H9 (cell line): ENCODE measurements at regions not wholly inside any gene's neighbourhood (a gene's known extent, or its start where the extent isn't known, plus 50 kb on each side); places are given as distances from the start of the nearest gene placed in this dataset.

Experiments used
- DNase-seq: peaks from one replicate; pipeline ENCODE4 v3.0.0-alpha.2; 2017
- H2AFZ ChIP-seq: one replicate; pipeline ENCODE4 v1.6.1; 2013; ENCODE audit warnings: mild to moderate bottlenecking, low read length, control low read depth, moderate library complexity
- H2AK5ac ChIP-seq: 2 replicates; pipeline ENCODE4 v1.6.1; 2013; ENCODE audit warnings: low read length, control low read depth, mixed read lengths; ENCODE audit not compliant: insufficient read length
- H2BK120ac ChIP-seq: one replicate; pipeline ENCODE4 v1.6.1; 2013; ENCODE audit warnings: low read depth, mild to moderate bottlenecking, low read length, control low read depth, inconsistent platforms; ENCODE audit not compliant: poor library complexity, severe bottlenecking
- H2BK12ac ChIP-seq: 2 replicates; pipeline ENCODE4 v1.6.1; 2013; ENCODE audit warnings: low read length, control low read depth, mixed read lengths, low read depth; ENCODE audit not compliant: insufficient read length
- H2BK15ac ChIP-seq: 2 replicates; pipeline ENCODE4 v1.6.1; 2013; ENCODE audit warnings: low read depth, low read length, control low read depth
- H2BK20ac ChIP-seq: one replicate; pipeline ENCODE4 v1.6.1; 2013; ENCODE audit warnings: low read depth, mild to moderate bottlenecking, low read length, control low read depth, inconsistent platforms; ENCODE audit not compliant: poor library complexity, severe bottlenecking
- H2BK5ac ChIP-seq: 2 replicates; pipeline ENCODE4 v1.6.1; 2013; ENCODE audit warnings: low read length, control low read depth, mixed read lengths; ENCODE audit not compliant: insufficient read length
- H3K14ac ChIP-seq: 2 replicates; pipeline ENCODE4 v1.6.1; 2013; ENCODE audit warnings: low read length, control low read depth; ENCODE audit not compliant: insufficient read depth
- H3K18ac ChIP-seq: 2 replicates; pipeline ENCODE4 v1.6.1; 2013; ENCODE audit warnings: low read depth, mild to moderate bottlenecking, mixed read lengths, low read length, control low read depth; ENCODE audit not compliant: insufficient read length
- H3K23ac ChIP-seq: 2 replicates; pipeline ENCODE4 v1.6.1; 2013; ENCODE audit warnings: low read length, control low read depth, mixed read lengths, low read depth; ENCODE audit not compliant: insufficient read length
- H3K23me2 ChIP-seq: 2 replicates; pipeline ENCODE4 v1.6.1; 2013; ENCODE audit warnings: low read depth, mild to moderate bottlenecking, mixed read lengths, low read length, control low read depth; ENCODE audit not compliant: insufficient read length, poor library complexity, severe bottlenecking
- H3K27ac ChIP-seq: 2 replicates; pipeline ENCODE4 v1.5.1; 2013; ENCODE audit warnings: low read length, control low read depth, mixed read lengths, low read depth; ENCODE audit not compliant: insufficient read length
- H3K27me3 ChIP-seq: 2 replicates; pipeline ENCODE4 v1.6.1; 2013; ENCODE audit warnings: low read length, control low read depth, inconsistent platforms; ENCODE audit not compliant: insufficient read depth
- H3K4ac ChIP-seq: 2 replicates; pipeline ENCODE4 v1.6.1; 2013; ENCODE audit warnings: low read depth, mild to moderate bottlenecking, control low read depth, inconsistent platforms, low read length, moderate library complexity
- H3K4me1 ChIP-seq: 2 replicates; pipeline ENCODE4 v1.6.1; 2013; ENCODE audit warnings: low read length, control low read depth, inconsistent platforms; ENCODE audit not compliant: insufficient read depth
- H3K4me2 ChIP-seq: 2 replicates; pipeline ENCODE4 v1.6.1; 2013; ENCODE audit warnings: low read length, control low read depth, mixed read lengths; ENCODE audit not compliant: insufficient read length, insufficient read depth
- H3K56ac ChIP-seq: 2 replicates; pipeline ENCODE4 v1.6.1; 2013; ENCODE audit warnings: low read depth, mild to moderate bottlenecking, mixed read lengths, low read length, control low read depth; ENCODE audit not compliant: insufficient read length
- H3K79me1 ChIP-seq: 2 replicates; pipeline ENCODE4 v1.6.1; 2013; ENCODE audit warnings: low read depth, mild to moderate bottlenecking, moderate library complexity, low read length, control low read depth, inconsistent platforms; ENCODE audit not compliant: insufficient read depth, poor library complexity, severe bottlenecking
- H3K79me2 ChIP-seq: 2 replicates; pipeline ENCODE4 v1.6.1; 2013; ENCODE audit warnings: low read length, control low read depth, inconsistent platforms; ENCODE audit not compliant: insufficient read depth
- H3K9ac ChIP-seq: 2 replicates; pipeline ENCODE4 v1.6.1; 2013; ENCODE audit warnings: low read length, control low read depth, mixed read lengths; ENCODE audit not compliant: insufficient read length; ENCODE audit errors: extremely low read depth
- H3K9me3 ChIP-seq: one replicate; pipeline ENCODE4 v1.6.1; 2013; ENCODE audit warnings: low read depth, low read length, inconsistent platforms; ENCODE audit not compliant: control insufficient read depth
- H3T11ph ChIP-seq: one replicate; pipeline ENCODE4 v1.6.1; 2013; ENCODE audit warnings: mild to moderate bottlenecking, low read length, control low read depth, inconsistent platforms
- H4K20me1 ChIP-seq: one replicate; pipeline ENCODE4 v1.6.1; 2013; ENCODE audit not compliant: control insufficient read depth, insufficient read length, insufficient read depth
- H4K5ac ChIP-seq: 2 replicates; pipeline ENCODE4 v1.6.1; 2013; ENCODE audit warnings: low read depth, mild to moderate bottlenecking, mixed read lengths, low read length, control low read depth; ENCODE audit not compliant: insufficient read length
- H4K8ac ChIP-seq: replicated peaks from 2 replicates; pipeline ENCODE4 v1.6.1; 2013; ENCODE audit warnings: low read length, control low read depth, mixed read lengths, low read depth; ENCODE audit not compliant: insufficient read length
- H4K91ac ChIP-seq: 2 replicates; pipeline ENCODE4 v1.6.1; 2013; ENCODE audit warnings: low read depth, mild to moderate bottlenecking, moderate library complexity, mixed read lengths, low read length, control low read depth; ENCODE audit not compliant: insufficient read length
- H3K27ac Mint-ChIP-seq, 3 experiments: 2 replicates in 2 of 3; 3 replicates in 1 of 3; pipeline ENCODE4 v1.8.0; 2020 to 2021; ENCODE audit warnings: mixed read lengths in 3 of 3, mild to moderate bottlenecking in 1 of 3, moderate library complexity in 1 of 3
- H3K27me3 Mint-ChIP-seq: 2 replicates; pipeline ENCODE4 v1.8.0; 2021; ENCODE audit warnings: low read depth, mild to moderate bottlenecking, moderate library complexity, mixed read lengths
- H3K36me3 Mint-ChIP-seq, 3 experiments: 2 replicates in 2 of 3; 3 replicates in 1 of 3; pipeline ENCODE4 v1.8.0; 2020 to 2021; ENCODE audit warnings: low read depth in 3 of 3, mixed read lengths in 3 of 3; ENCODE audit not compliant: insufficient read depth in 1 of 3
- H3K4me1 Mint-ChIP-seq, 2 experiments: 2 replicates each; pipeline ENCODE4 v1.8.0; 2020; ENCODE audit warnings: mixed read lengths in 2 of 2
- H3K4me3 Mint-ChIP-seq, 2 experiments: 2 replicates in 1 of 2; 3 replicates in 1 of 2; pipeline ENCODE4 v1.8.0; 2020 to 2021; ENCODE audit warnings: mild to moderate bottlenecking in 2 of 2, mixed read lengths in 2 of 2, moderate library complexity in 1 of 2
- H3K9me3 Mint-ChIP-seq, 2 experiments: 2 replicates in 1 of 2; 3 replicates in 1 of 2; pipeline ENCODE4 v1.8.0; 2020; ENCODE audit warnings: mild to moderate bottlenecking in 2 of 2, mixed read lengths in 2 of 2, moderate library complexity in 1 of 2
- WGBS: extraction: QIAGEN DNeasy Blood & Tissue Kit; methylation state at CpG from one replicate; pipeline ENCODE4 v1.1.7; 2013; ENCODE audit warnings: missing lambda C conversion rate, low lambda C conversion rate, mixed read lengths; ENCODE audit not compliant: insufficient read length; ENCODE audit errors: extremely low coverage; 5-methylcytosine and 5-hydroxymethylcytosine counted together
- TF ChIP-seq, protein P1 (sequence below): fragments of 200-600 bp; sonication (generic); conservative IDR thresholded peaks from 3 replicates; pipeline ENCODE4 v1.8.0; 2021; ENCODE audit warnings: antibody characterized with exemption, mild to moderate bottlenecking

DNA sequence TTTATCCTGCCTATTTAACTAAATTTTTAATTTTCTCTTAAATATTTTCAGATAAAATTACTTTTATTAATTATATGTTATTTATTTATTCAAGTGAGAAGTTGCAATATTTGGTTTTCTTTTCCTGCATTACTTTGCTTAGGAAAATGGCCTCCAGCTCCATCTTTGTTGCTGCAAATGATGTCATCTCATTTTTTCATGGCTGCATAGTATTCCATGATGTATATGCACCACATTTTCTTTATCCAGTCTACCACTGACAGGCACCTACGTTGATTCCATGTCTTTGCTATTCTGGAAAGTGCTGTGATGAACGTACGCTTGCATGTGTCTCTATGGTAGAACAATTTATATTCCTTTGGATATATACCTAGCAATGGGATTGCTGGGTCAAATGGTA, 186.9 kb upstream of the LYPLAL1 start:
- no peak overlapping the region for H3T11ph ChIP-seq
- Mint-ChIP-seq H3K9me3 (peaks cover 4% of the 10 kb centered on the region in 2 experiments; a peak in 1 of 5 replicates), H3K36me3 (no peaks in the 10 kb centered on the region), H3K4me1 (no peaks in the 10 kb centered on the region), H3K27ac (no peak overlapping the region), H3K27me3 (no peaks in the 10 kb centered on the region), H3K4me3 (no peak overlapping the region)
- H3K4me1 ChIP-seq = no peaks in the 10 kb centered on the region
- no peak overlapping the region for H4K8ac ChIP-seq
- H3K9me3 ChIP-seq = no peaks in the 10 kb centered on the region
- no peak overlapping the region for H3K18ac ChIP-seq
- no peak overlapping the region for H3K56ac ChIP-seq
- H3K79me2 ChIP-seq = no peaks in the 10 kb centered on the region
- no peak overlapping the region for H3K9ac ChIP-seq
- H4K20me1 ChIP-seq = no peaks in the 10 kb centered on the region
- H2BK120ac ChIP-seq = no peak overlapping the region
- no peaks in the 10 kb centered on the region for H3K23me2 ChIP-seq
- H2BK20ac ChIP-seq = no peak overlapping the region
- H3K23ac ChIP-seq = no peak overlapping the region
- TF ChIP-seq, protein P1, sequence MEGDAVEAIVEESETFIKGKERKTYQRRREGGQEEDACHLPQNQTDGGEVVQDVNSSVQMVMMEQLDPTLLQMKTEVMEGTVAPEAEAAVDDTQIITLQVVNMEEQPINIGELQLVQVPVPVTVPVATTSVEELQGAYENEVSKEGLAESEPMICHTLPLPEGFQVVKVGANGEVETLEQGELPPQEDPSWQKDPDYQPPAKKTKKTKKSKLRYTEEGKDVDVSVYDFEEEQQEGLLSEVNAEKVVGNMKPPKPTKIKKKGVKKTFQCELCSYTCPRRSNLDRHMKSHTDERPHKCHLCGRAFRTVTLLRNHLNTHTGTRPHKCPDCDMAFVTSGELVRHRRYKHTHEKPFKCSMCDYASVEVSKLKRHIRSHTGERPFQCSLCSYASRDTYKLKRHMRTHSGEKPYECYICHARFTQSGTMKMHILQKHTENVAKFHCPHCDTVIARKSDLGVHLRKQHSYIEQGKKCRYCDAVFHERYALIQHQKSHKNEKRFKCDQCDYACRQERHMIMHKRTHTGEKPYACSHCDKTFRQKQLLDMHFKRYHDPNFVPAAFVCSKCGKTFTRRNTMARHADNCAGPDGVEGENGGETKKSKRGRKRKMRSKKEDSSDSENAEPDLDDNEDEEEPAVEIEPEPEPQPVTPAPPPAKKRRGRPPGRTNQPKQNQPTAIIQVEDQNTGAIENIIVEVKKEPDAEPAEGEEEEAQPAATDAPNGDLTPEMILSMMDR = no peak
- no peak overlapping the region for H4K91ac ChIP-seq
- no peak overlapping the region for H3K4me2 ChIP-seq
- no peaks in the 10 kb centered on the region for H3K27me3 ChIP-seq
- no peak for DNase-seq
- no peak overlapping the region for H3K27ac ChIP-seq
- no peak overlapping the region for H2BK15ac ChIP-seq
- H2BK5ac ChIP-seq = no peak overlapping the region
- no peak overlapping the region for H2AK5ac ChIP-seq
- no peak overlapping the region for H2AFZ ChIP-seq
- no peak overlapping the region for H2BK12ac ChIP-seq
- H3K4ac ChIP-seq = no peak overlapping the region
- no peak overlapping the region for H3K14ac ChIP-seq
- H3K79me1 ChIP-seq = no peaks in the 10 kb centered on the region
- WGBS = no CpG with 5 or more reads among the region's 3 CpGs
- H4K5ac ChIP-seq = no peak overlapping the region
